Common myeloid progenitor, CD34-positive (primary cell): ENCODE measurements at regions not wholly inside any gene's neighbourhood (a gene's known extent, or its start where the extent isn't known, plus 50 kb on each side); places are given as distances from the start of the nearest gene placed in this dataset.

ENCODE experiments used
- CTCF ChIA-PET: fragments of 350-600 bp; sonication (Branson Sonifier 250); formaldehyde crosslinking; loops from one replicate; lab custom pipeline; 2021; ENCODE audit warnings: antibody characterized with exemption; lab: Charles Lee
- POLR2A ChIA-PET: fragments of 350-600 bp; sonication (Branson Sonifier 250); formaldehyde crosslinking; loops from one replicate; lab custom pipeline; 2021; ENCODE audit warnings: antibody characterized with exemption; lab: Charles Lee
- DNase-seq, 3 donors: peaks; one replicate each; pipeline versions ENCODE4 v3.0.0 to v3.0.0-alpha.2; 2013
- H3K27ac ChIP-seq, 2 experiments: 1 replicate in 1 of 2; 2 replicates in 1 of 2; pipeline ENCODE4 v1.7.0; 2013; ENCODE audit warnings: inconsistent platforms in 2 of 2, low read length in 2 of 2, mild to moderate bottlenecking in 2 of 2, low read depth in 1 of 2, moderate library complexity in 1 of 2; ENCODE audit not compliant: severe bottlenecking in 2 of 2, insufficient read depth in 1 of 2, poor library complexity in 1 of 2
- H3K27me3 ChIP-seq, 5 experiments: replicated peaks in 2 of 5; 1 replicate in 3 of 5; 2 replicates in 2 of 5; pipeline versions ENCODE4 v1.6.1 to v1.7.0; 2013; ENCODE audit warnings: low read length in 4 of 5, mild to moderate bottlenecking in 2 of 5, moderate library complexity in 2 of 5, inconsistent platforms in 1 of 5; ENCODE audit not compliant: insufficient read depth in 5 of 5, control insufficient read depth in 4 of 5
- H3K36me3 ChIP-seq, 4 experiments: 1 replicate in 2 of 4; 2 replicates in 2 of 4; pipeline versions ENCODE4 v1.6.1 to v1.7.0; 2013; ENCODE audit warnings: low read length in 3 of 4, control low read depth in 1 of 4, mild to moderate bottlenecking in 1 of 4; ENCODE audit not compliant: control insufficient read depth in 4 of 4, insufficient read depth in 4 of 4
- H3K4me1 ChIP-seq, 4 experiments: 1 replicate in 3 of 4; 2 replicates in 1 of 4; pipeline versions ENCODE4 v1.6.1 to v1.7.1; 2013; ENCODE audit warnings: low read length in 3 of 4, mild to moderate bottlenecking in 3 of 4, control low read depth in 1 of 4, inconsistent platforms in 1 of 4, moderate library complexity in 1 of 4; ENCODE audit not compliant: control insufficient read depth in 4 of 4, insufficient read depth in 4 of 4; ENCODE audit errors: control extremely low read depth in 1 of 4
- H3K4me3 ChIP-seq, 7 experiments: 1 replicate in 4 of 7; 2 replicates in 3 of 7; pipeline versions ENCODE4 v1.5.1 to v1.7.0; 2013; ENCODE audit warnings: mild to moderate bottlenecking in 7 of 7, low read length in 6 of 7, moderate library complexity in 6 of 7, inconsistent platforms in 2 of 7, low read depth in 2 of 7, control low read depth in 1 of 7; ENCODE audit not compliant: insufficient read depth in 4 of 7, control insufficient read depth in 1 of 7; ENCODE audit errors: extremely low read depth in 1 of 7
- H3K9me3 ChIP-seq, 5 experiments: 1 replicate in 4 of 5; 2 replicates in 1 of 5; pipeline versions ENCODE4 v1.6.1 to v1.7.1; 2013; ENCODE audit warnings: low read length in 4 of 5, mild to moderate bottlenecking in 2 of 5, inconsistent platforms in 1 of 5, low read depth in 1 of 5, moderate library complexity in 1 of 5; ENCODE audit not compliant: control insufficient read depth in 4 of 5, insufficient read depth in 2 of 5; ENCODE audit errors: control extremely low read depth in 1 of 5
- WGBS: methylation state at CpG from one replicate; pipeline ENCODE4 v1.1.5; 2013; ENCODE audit not compliant: insufficient coverage; 5-methylcytosine and 5-hydroxymethylcytosine counted together

GRCh38 chr14:94969766-94970165 lies 187.6 kb downstream of the DICER1 start:
- ChIA-PET CTCF (no interaction called here), POLR2A (no interaction called here)
- DNase-seq, result peak in 1 of 3 donors; percentile 2
- 46% methylated on average over 4 of the region's 4 CpGs for WGBS
- Histone ChIP-seq H3K9me3 (no peaks in the 10 kb centered on the region), H3K4me3 (no peak overlapping the region), H3K27ac (no peak overlapping the region), H3K27me3 (peaks cover 0 to 5% (median 2%) of the 10 kb centered on the region in 5 experiments), H3K36me3 (no peaks in the 10 kb centered on the region), H3K4me1 (peaks cover 0 to 2% (median 0%) of the 10 kb centered on the region in 4 experiments)

- Histone ChIP-seq H3K9me3 (no peaks in the 10 kb centered on the region), H3K27ac (no peak overlapping the region), H3K4me1 (peaks cover 0 to 2% (median 0%) of the 10 kb centered on the region in 4 experiments), H3K36me3 (no peaks in the 10 kb centered on the region), H3K27me3 (peaks cover 0 to 21% (median 6%) of the 10 kb centered on the region in 5 experiments), H3K4me3 (no peak overlapping the region)
- CTCF ChIA-PET, result interaction anchor here (0.7 kb wide), 1 partner anchor 428 kb away, joined by 3 read pairs; no protein-coding TSS in a partner anchor
- WGBS, result 60% methylated on average over 1 of the region's 2 CpGs
- no peak for DNase-seq
- POLR2A ChIA-PET, result no interaction called here
Measured at GRCh38 chr14:94966868-94967267, 190.5 kb downstream of the DICER1 start.

- Histone ChIP-seq H3K4me3 (no peak overlapping the region), H3K27ac (no peak overlapping the region), H3K9me3 (no peaks in the 10 kb centered on the region), H3K4me1 (peaks cover 0 to 2% (median 0%) of the 10 kb centered on the region in 4 experiments), H3K36me3 (no peaks in the 10 kb centered on the region), H3K27me3 (peaks cover 0 to 26% (median 4%) of the 10 kb centered on the region in 5 experiments)
- ChIA-PET CTCF (interaction anchor here (0.7 kb wide), 1 partner anchor 427 kb away, joined by 3 read pairs; no protein-coding TSS in a partner anchor), POLR2A (no interaction called here)
- DNase-seq, result no peak
- 91% methylated on average over 5 of the region's 5 CpGs for WGBS
Measured at GRCh38 chr14:94966344-94966743, 191.0 kb downstream of the DICER1 start.

GRCh38 chr14:94965551-94966313 lies 191.6 kb downstream of the DICER1 start:
- no peaks in the 10 kb centered on the region for H3K9me3 ChIP-seq
- CTCF ChIA-PET, result interaction anchor here (0.7 kb wide), 1 partner anchor 427 kb away, joined by 3 read pairs; no protein-coding TSS in a partner anchor
- H3K27ac ChIP-seq, result no peak overlapping the region
- peaks cover 0 to 28% (median 4%) of the 10 kb centered on the region in 5 experiments for H3K27me3 ChIP-seq
- WGBS, result 94% methylated on average over 5 of the region's 8 CpGs
- POLR2A ChIA-PET, result no interaction called here
- no peak for DNase-seq
- H3K4me3 ChIP-seq, result no peak overlapping the region
- no peaks in the 10 kb centered on the region for H3K36me3 ChIP-seq
- peaks cover 0 to 2% (median 0%) of the 10 kb centered on the region in 4 experiments for H3K4me1 ChIP-seq

- H3K36me3 ChIP-seq, result no peaks in the 10 kb centered on the region
- CTCF ChIA-PET, result no interaction called here
- no peak overlapping the region for H3K4me3 ChIP-seq
- no peak overlapping the region for H3K27ac ChIP-seq
- POLR2A ChIA-PET, result no interaction called here
- no peaks in the 10 kb centered on the region for H3K9me3 ChIP-seq
- peaks cover 0 to 36% (median 6%) of the 10 kb centered on the region in 5 experiments for H3K27me3 ChIP-seq
- DNase-seq, result no peak
- no CpG with 5 or more reads among the region's 7 CpGs for WGBS
- H3K4me1 ChIP-seq, result peaks cover 0 to 2% (median 0%) of the 10 kb centered on the region in 4 experiments
Measured at GRCh38 chr14:94964931-94965330, 192.4 kb downstream of the DICER1 start.

- Histone ChIP-seq H3K4me1 (no peaks in the 10 kb centered on the region), H3K27me3 (peaks cover 0 to 41% (median 6%) of the 10 kb centered on the region in 5 experiments), H3K27ac (no peak overlapping the region), H3K36me3 (no peaks in the 10 kb centered on the region), H3K9me3 (no peaks in the 10 kb centered on the region), H3K4me3 (no peak overlapping the region)
- no peak for DNase-seq
- CTCF ChIA-PET, result no interaction called here
- WGBS, result no CpG with 5 or more reads among the region's 3 CpGs
- POLR2A ChIA-PET, result no interaction called here
Measured at GRCh38 chr14:94964181-94964580, 193.1 kb downstream of the DICER1 start.

- Histone ChIP-seq H3K27me3 (peaks cover 0 to 50% (median 6%) of the 10 kb centered on the region in 5 experiments), H3K4me3 (no peak overlapping the region), H3K27ac (no peak overlapping the region), H3K36me3 (no peaks in the 10 kb centered on the region), H3K9me3 (no peaks in the 10 kb centered on the region), H3K4me1 (no peaks in the 10 kb centered on the region)
- no peak for DNase-seq
- POLR2A ChIA-PET, result no interaction called here
- CTCF ChIA-PET, result no interaction called here
- 95% methylated on average over 5 of the region's 8 CpGs for WGBS
Measured at GRCh38 chr14:94963051-94963450, 193.1 kb upstream of the GSC start.
